ENCODE measurements at regions not wholly inside any gene's neighbourhood (a gene's known extent, or its start where the extent isn't known, plus 50 kb on each side); places are given as distances from the start of the nearest gene placed in this dataset.

DNA sequence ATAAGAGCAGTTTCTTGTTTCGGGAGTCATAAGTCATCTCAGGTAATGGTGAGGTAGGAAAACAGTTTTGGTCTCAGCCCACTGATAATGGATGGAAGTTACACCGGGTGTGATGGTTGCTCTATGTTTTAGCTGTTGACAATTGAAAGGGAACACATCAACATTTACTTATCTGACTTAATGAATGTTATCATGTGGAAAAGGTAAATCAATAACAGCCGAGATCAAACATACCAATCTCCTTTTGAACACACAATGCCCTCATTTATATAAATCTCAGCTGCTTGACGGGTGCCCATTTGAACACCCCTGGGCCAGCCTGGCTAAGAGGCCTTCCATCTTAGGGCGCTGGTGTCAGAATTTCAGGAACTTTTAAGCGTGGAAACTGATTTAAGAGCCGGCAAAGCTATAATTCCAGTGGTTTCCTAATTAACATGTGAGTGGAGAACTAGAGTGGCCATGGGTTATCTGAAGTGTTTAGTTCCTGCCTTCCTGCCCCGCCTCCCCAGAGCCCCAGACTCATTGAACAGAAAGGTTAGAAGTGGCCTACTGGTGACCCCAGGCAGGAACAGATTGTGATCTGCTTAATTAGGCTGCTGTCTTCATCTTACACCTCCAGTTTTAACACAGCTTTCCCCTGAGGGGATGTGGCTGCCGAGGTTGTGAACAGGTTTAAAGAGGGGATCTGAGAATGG is 572.7 kb downstream of the FGF9 start:
- Histone ChIP-seq H3K4me3 (ENCODE audit: low read depth in 2 of 2, low read length in 1 of 2) (no peak overlapping the region), H3K79me2 (ENCODE audit: insufficient read depth) (no peaks in the 10 kb centered on the region), H3K9me2 (no peaks in the 10 kb centered on the region), H4K20me1 (ENCODE audit: insufficient read depth) (no peaks in the 10 kb centered on the region), H3K27me3 (ENCODE audit: insufficient read depth) (no peaks in the 10 kb centered on the region), H3K4me2 (no peak overlapping the region), H3F3A (replicated peaks; ENCODE audit: insufficient read depth) (no peaks in the 10 kb centered on the region), H3K9ac (no peak overlapping the region), H3K27ac (ENCODE audit: low read depth in 2 of 2, low read length in 1 of 2) (no peak overlapping the region), H3K4me1 (ENCODE audit: control insufficient read depth in 1 of 2, insufficient read depth in 2 of 2, low read depth in 1 of 2, low read length in 1 of 2) (no peaks in the 10 kb centered on the region), H3K9me3 (no peaks in the 10 kb centered on the region), H3K36me3 (replicated peaks in 1 of 2; ENCODE audit: control insufficient read depth in 1 of 2, insufficient read depth in 2 of 2, low read length in 1 of 2) (no peaks in the 10 kb centered on the region), H2AFZ (ENCODE audit: low read depth) (no peak overlapping the region)
- no peak for TF ChIP-seq ELF1 (IDR thresholded peaks at IDR 0.05)
- no peak for TF ChIP-seq RAD21 (IDR thresholded peaks at IDR 0.05; ENCODE audit: low read length)
- no peak for TF ChIP-seq RCOR1 (IDR thresholded peaks at IDR 0.05; ENCODE audit: low read length)
- no peak for TF ChIP-seq EZH2phosphoT487 (IDR thresholded peaks at IDR 0.05; ENCODE audit: borderline replicate concordance, low read depth)
- TF ChIP-seq, protein P1, sequence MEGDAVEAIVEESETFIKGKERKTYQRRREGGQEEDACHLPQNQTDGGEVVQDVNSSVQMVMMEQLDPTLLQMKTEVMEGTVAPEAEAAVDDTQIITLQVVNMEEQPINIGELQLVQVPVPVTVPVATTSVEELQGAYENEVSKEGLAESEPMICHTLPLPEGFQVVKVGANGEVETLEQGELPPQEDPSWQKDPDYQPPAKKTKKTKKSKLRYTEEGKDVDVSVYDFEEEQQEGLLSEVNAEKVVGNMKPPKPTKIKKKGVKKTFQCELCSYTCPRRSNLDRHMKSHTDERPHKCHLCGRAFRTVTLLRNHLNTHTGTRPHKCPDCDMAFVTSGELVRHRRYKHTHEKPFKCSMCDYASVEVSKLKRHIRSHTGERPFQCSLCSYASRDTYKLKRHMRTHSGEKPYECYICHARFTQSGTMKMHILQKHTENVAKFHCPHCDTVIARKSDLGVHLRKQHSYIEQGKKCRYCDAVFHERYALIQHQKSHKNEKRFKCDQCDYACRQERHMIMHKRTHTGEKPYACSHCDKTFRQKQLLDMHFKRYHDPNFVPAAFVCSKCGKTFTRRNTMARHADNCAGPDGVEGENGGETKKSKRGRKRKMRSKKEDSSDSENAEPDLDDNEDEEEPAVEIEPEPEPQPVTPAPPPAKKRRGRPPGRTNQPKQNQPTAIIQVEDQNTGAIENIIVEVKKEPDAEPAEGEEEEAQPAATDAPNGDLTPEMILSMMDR (IDR thresholded peaks at IDR 0.05), result no peak
- no peak for TF ChIP-seq JUND (IDR thresholded peaks at IDR 0.05)
- TF ChIP-seq, protein P2, sequence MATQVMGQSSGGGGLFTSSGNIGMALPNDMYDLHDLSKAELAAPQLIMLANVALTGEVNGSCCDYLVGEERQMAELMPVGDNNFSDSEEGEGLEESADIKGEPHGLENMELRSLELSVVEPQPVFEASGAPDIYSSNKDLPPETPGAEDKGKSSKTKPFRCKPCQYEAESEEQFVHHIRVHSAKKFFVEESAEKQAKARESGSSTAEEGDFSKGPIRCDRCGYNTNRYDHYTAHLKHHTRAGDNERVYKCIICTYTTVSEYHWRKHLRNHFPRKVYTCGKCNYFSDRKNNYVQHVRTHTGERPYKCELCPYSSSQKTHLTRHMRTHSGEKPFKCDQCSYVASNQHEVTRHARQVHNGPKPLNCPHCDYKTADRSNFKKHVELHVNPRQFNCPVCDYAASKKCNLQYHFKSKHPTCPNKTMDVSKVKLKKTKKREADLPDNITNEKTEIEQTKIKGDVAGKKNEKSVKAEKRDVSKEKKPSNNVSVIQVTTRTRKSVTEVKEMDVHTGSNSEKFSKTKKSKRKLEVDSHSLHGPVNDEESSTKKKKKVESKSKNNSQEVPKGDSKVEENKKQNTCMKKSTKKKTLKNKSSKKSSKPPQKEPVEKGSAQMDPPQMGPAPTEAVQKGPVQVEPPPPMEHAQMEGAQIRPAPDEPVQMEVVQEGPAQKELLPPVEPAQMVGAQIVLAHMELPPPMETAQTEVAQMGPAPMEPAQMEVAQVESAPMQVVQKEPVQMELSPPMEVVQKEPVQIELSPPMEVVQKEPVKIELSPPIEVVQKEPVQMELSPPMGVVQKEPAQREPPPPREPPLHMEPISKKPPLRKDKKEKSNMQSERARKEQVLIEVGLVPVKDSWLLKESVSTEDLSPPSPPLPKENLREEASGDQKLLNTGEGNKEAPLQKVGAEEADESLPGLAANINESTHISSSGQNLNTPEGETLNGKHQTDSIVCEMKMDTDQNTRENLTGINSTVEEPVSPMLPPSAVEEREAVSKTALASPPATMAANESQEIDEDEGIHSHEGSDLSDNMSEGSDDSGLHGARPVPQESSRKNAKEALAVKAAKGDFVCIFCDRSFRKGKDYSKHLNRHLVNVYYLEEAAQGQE (IDR thresholded peaks at IDR 0.05; ENCODE audit: low read depth, low read length), result no peak
- no peak for TF ChIP-seq POLR2AphosphoS5 (IDR thresholded peaks at IDR 0.05; ENCODE audit: low read depth, low read length)
- TF ChIP-seq EP300 (IDR thresholded peaks at IDR 0.05; ENCODE audit: borderline replicate concordance in 1 of 2, low read depth in 1 of 2, low read length in 1 of 2), result no peak
- CTCF ChIA-PET, result interaction anchor here (0.9 kb wide), 1 partner anchor 16 kb away, joined by 3 read pairs; no protein-coding TSS in a partner anchor
- POLR2A ChIA-PET, result no interaction called here
- WGBS (ENCODE audit: low lambda C conversion rate), result 6% methylated on average over 9 of the region's 9 CpGs
- no peak for DNase-seq

DNA sequence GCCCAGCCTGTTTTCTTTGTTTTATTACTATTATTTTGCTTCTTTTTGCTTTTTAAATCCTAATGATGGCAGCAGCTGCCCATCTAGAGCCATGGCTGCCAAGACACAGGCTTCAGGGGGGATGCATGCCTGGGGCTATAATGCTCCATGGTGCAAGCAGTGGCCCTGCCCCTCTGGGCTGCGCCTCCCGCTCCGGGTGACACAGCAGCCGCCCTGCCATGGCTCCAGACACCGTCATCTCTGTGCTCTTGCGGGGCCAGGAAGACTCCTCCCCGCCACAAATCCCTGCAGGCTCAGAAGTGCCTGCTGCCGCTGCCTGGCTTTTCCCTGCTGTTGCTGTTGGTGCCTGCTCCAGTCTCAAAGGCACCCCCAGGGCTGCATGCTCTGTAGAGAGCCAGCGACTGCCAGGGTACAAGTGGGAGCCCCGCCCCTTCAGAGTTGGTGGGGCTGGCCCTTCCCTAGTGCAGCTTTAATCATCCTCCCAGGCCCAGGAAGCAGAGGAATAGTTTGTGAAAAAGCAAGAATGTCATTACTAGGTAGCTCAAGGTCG is 581.5 kb downstream of the FGF9 start:
- POLR2A ChIA-PET, result no interaction called here
- Histone ChIP-seq H3K9me2 (no peaks in the 10 kb centered on the region), H3K4me2 (no peak overlapping the region), H3K4me1 (ENCODE audit: control insufficient read depth in 1 of 2, insufficient read depth in 2 of 2, low read depth in 1 of 2, low read length in 1 of 2) (no peaks in the 10 kb centered on the region), H3K9ac (no peak overlapping the region), H2AFZ (ENCODE audit: low read depth) (no peak overlapping the region), H3K4me3 (ENCODE audit: low read depth in 2 of 2, low read length in 1 of 2) (no peak overlapping the region), H3F3A (replicated peaks; ENCODE audit: insufficient read depth) (no peaks in the 10 kb centered on the region), H3K36me3 (replicated peaks in 1 of 2; ENCODE audit: control insufficient read depth in 1 of 2, insufficient read depth in 2 of 2, low read length in 1 of 2) (no peaks in the 10 kb centered on the region), H3K27ac (ENCODE audit: low read depth in 2 of 2, low read length in 1 of 2) (no peak overlapping the region), H3K27me3 (ENCODE audit: insufficient read depth) (no peaks in the 10 kb centered on the region; the same call in 1 of the 2 replicates), H4K20me1 (ENCODE audit: insufficient read depth) (no peaks in the 10 kb centered on the region), H3K79me2 (ENCODE audit: insufficient read depth) (no peaks in the 10 kb centered on the region), H3K9me3 (no peaks in the 10 kb centered on the region)
- DNase-seq, result no peak
- 6% methylated on average over 9 of the region's 11 CpGs for WGBS (ENCODE audit: low lambda C conversion rate)
- CTCF ChIA-PET, result no interaction called here
- TF ChIP-seq NRF1 (IDR thresholded peaks at IDR 0.05; ENCODE audit: low read depth, low read length), result no peak
- no peak for TF ChIP-seq GATA2 (CRISPR knock-in tag; IDR thresholded peaks at IDR 0.05)
- TF ChIP-seq RXRA (IDR thresholded peaks at IDR 0.05; ENCODE audit: borderline replicate concordance, low read depth), result no peak
- no peak for TF ChIP-seq FOXJ3 (CRISPR knock-in tag; IDR thresholded peaks at IDR 0.05)
- no peak for TF ChIP-seq POLR2AphosphoS5 (IDR thresholded peaks at IDR 0.05; ENCODE audit: low read depth, low read length)
- TF ChIP-seq, protein P1 (IDR thresholded peaks at IDR 0.05), result no peak
- TF ChIP-seq MEF2A (IDR thresholded peaks at IDR 0.05; ENCODE audit: borderline replicate concordance, low read depth), result no peak
- TF ChIP-seq EP300 (IDR thresholded peaks at IDR 0.05; ENCODE audit: borderline replicate concordance in 1 of 2, low read depth in 1 of 2, low read length in 1 of 2), result no peak
- TF ChIP-seq ELF1 (IDR thresholded peaks at IDR 0.05), result no peak
- no peak for TF ChIP-seq MXI1 (IDR thresholded peaks at IDR 0.05; ENCODE audit: low read depth, low read length)
- no peak for TF ChIP-seq JUND (IDR thresholded peaks at IDR 0.05)
- TF ChIP-seq, protein P3, sequence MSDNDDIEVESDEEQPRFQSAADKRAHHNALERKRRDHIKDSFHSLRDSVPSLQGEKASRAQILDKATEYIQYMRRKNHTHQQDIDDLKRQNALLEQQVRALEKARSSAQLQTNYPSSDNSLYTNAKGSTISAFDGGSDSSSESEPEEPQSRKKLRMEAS (IDR thresholded peaks at IDR 0.05; ENCODE audit: low read depth), result no peak
- no peak for TF ChIP-seq YY1 (IDR thresholded peaks at IDR 0.05; ENCODE audit: low read depth)
- TF ChIP-seq, protein P4, sequence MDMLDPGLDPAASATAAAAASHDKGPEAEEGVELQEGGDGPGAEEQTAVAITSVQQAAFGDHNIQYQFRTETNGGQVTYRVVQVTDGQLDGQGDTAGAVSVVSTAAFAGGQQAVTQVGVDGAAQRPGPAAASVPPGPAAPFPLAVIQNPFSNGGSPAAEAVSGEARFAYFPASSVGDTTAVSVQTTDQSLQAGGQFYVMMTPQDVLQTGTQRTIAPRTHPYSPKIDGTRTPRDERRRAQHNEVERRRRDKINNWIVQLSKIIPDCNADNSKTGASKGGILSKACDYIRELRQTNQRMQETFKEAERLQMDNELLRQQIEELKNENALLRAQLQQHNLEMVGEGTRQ (IDR thresholded peaks at IDR 0.05; ENCODE audit: borderline replicate concordance, low read depth, low read length), result no peak

All from SK-N-SH (cell line).